ENCODE measurements at regions not wholly inside any gene's neighbourhood (a gene's known extent, or its start where the extent isn't known, plus 50 kb on each side); places are given as distances from the start of the nearest gene placed in this dataset.

- H3K36me3 Mint-ChIP-seq (ENCODE audit: low read depth) = no peaks in the 10 kb centered on the region
- no peak for DNase-seq
- intact Hi-C loops (cut with micrococcal nuclease) = no loop called here
- H3K4me1 Mint-ChIP-seq = no peaks in the 10 kb centered on the region
- no peaks in the 10 kb centered on the region for H3K9me3 Mint-ChIP-seq
- peaks cover 3% of the 10 kb centered on the region for H3K27me3 Mint-ChIP-seq
- H3K27ac Mint-ChIP-seq = no peak overlapping the region
- H3K4me3 Mint-ChIP-seq = no peak overlapping the region
Measured at GRCh38 chr5:6176102-6176693, 202.1 kb downstream of the MED10 start.

- H3K27ac Mint-ChIP-seq = no peak overlapping the region
- H3K4me1 Mint-ChIP-seq = no peaks in the 10 kb centered on the region
- no peak for DNase-seq
- no peak overlapping the region for H3K4me3 Mint-ChIP-seq
- peaks cover 4% of the 10 kb centered on the region for H3K27me3 Mint-ChIP-seq
- no peaks in the 10 kb centered on the region for H3K9me3 Mint-ChIP-seq
- no peaks in the 10 kb centered on the region for H3K36me3 Mint-ChIP-seq (ENCODE audit: low read depth)
- intact Hi-C loops (cut with micrococcal nuclease) = no loop called here
Measured at GRCh38 chr5:6175172-6175854, 203.0 kb downstream of the MED10 start.

- Mint-ChIP-seq H3K27ac (no peak overlapping the region), H3K9me3 (no peaks in the 10 kb centered on the region), H3K4me1 (no peaks in the 10 kb centered on the region), H3K36me3 (ENCODE audit: low read depth) (no peaks in the 10 kb centered on the region), H3K4me3 (no peak overlapping the region), H3K27me3 (peaks cover 9% of the 10 kb centered on the region)
- intact Hi-C loops (cut with micrococcal nuclease) = no loop called here
- no peak for DNase-seq
Measured at GRCh38 chr5:6169660-6170059, 208.7 kb downstream of the MED10 start.

- Mint-ChIP-seq H3K27ac (no peak overlapping the region), H3K4me3 (no peak overlapping the region), H3K27me3 (peaks cover 8% of the 10 kb centered on the region), H3K9me3 (no peaks in the 10 kb centered on the region), H3K36me3 (ENCODE audit: low read depth) (no peaks in the 10 kb centered on the region), H3K4me1 (no peaks in the 10 kb centered on the region)
- intact Hi-C loops (cut with micrococcal nuclease) = no loop called here
- no peak for DNase-seq
Measured at GRCh38 chr5:6166698-6167394, 211.5 kb downstream of the MED10 start.

- intact Hi-C loops (cut with micrococcal nuclease) = no loop called here
- no peak for DNase-seq
- Mint-ChIP-seq H3K36me3 (ENCODE audit: low read depth) (no peaks in the 10 kb centered on the region), H3K27ac (no peak overlapping the region), H3K4me1 (no peaks in the 10 kb centered on the region), H3K27me3 (peaks cover 2% of the 10 kb centered on the region), H3K9me3 (no peaks in the 10 kb centered on the region), H3K4me3 (no peak overlapping the region)
Measured at GRCh38 chr5:6163913-6164312, 214.4 kb downstream of the MED10 start.

- Mint-ChIP-seq H3K27me3 (peaks cover 2% of the 10 kb centered on the region), H3K4me3 (no peak overlapping the region)
Measured at GRCh38 chr5:6162175-6162574, 216.2 kb downstream of the MED10 start.

GRCh38 chr5:6161257-6161656 is 217.1 kb downstream of the MED10 start:
- DNase-seq = peak; percentile 20
- no peaks in the 10 kb centered on the region for H3K9me3 Mint-ChIP-seq
- H3K4me3 Mint-ChIP-seq = no peak overlapping the region
- intact Hi-C loops (cut with micrococcal nuclease) = no loop called here
- no peaks in the 10 kb centered on the region for H3K36me3 Mint-ChIP-seq (ENCODE audit: low read depth)
- H3K27me3 Mint-ChIP-seq = peaks cover 2% of the 10 kb centered on the region
- H3K27ac Mint-ChIP-seq = no peak overlapping the region
- no peaks in the 10 kb centered on the region for H3K4me1 Mint-ChIP-seq

More at GRCh38 chr5:6162175-6162574, 216.2 kb downstream of the MED10 start:
- peak; percentile 32 for DNase-seq
- Mint-ChIP-seq H3K27ac (no peak overlapping the region), H3K9me3 (no peaks in the 10 kb centered on the region), H3K36me3 (ENCODE audit: low read depth) (no peaks in the 10 kb centered on the region), H3K4me1 (no peaks in the 10 kb centered on the region)
- intact Hi-C loops (cut with micrococcal nuclease) = no loop called here

GRCh38 chr5:6159832-6160430 is 218.4 kb downstream of the MED10 start:
- Mint-ChIP-seq H3K4me3 (no peak overlapping the region), H3K9me3 (no peaks in the 10 kb centered on the region), H3K27me3 (peaks cover 2% of the 10 kb centered on the region), H3K4me1 (no peaks in the 10 kb centered on the region), H3K27ac (no peak overlapping the region), H3K36me3 (ENCODE audit: low read depth) (no peaks in the 10 kb centered on the region)
- DNase-seq = peak; percentile 32
- intact Hi-C loops (cut with micrococcal nuclease) = no loop called here

GRCh38 chr5:6158974-6159831 is 219.1 kb downstream of the MED10 start:
- Mint-ChIP-seq H3K27ac (no peak overlapping the region), H3K4me3 (no peak overlapping the region), H3K9me3 (no peaks in the 10 kb centered on the region), H3K36me3 (ENCODE audit: low read depth) (no peaks in the 10 kb centered on the region), H3K27me3 (no peaks in the 10 kb centered on the region), H3K4me1 (no peaks in the 10 kb centered on the region)
- intact Hi-C loops (cut with micrococcal nuclease) = no loop called here
- DNase-seq = peak; percentile 18

- H3K9me3 Mint-ChIP-seq = no peaks in the 10 kb centered on the region
- H3K4me3 Mint-ChIP-seq = no peak overlapping the region
- intact Hi-C loops (cut with micrococcal nuclease) = no loop called here
- no peaks in the 10 kb centered on the region for H3K36me3 Mint-ChIP-seq (ENCODE audit: low read depth)
- no peaks in the 10 kb centered on the region for H3K4me1 Mint-ChIP-seq
- DNase-seq = no peak
- no peak overlapping the region for H3K27ac Mint-ChIP-seq
- no peaks in the 10 kb centered on the region for H3K27me3 Mint-ChIP-seq
Measured at GRCh38 chr5:6154216-6154615, 224.1 kb downstream of the MED10 start.

GRCh38 chr5:6146271-6146670 is 232.1 kb downstream of the MED10 start:
- no peak overlapping the region for H3K4me3 Mint-ChIP-seq
- H3K9me3 Mint-ChIP-seq = no peaks in the 10 kb centered on the region

GRCh38 chr5:6145616-6146237 is 232.6 kb downstream of the MED10 start:
- DNase-seq = no peak
- H3K27ac Mint-ChIP-seq = no peak overlapping the region
- intact Hi-C loops (cut with micrococcal nuclease) = no loop called here

More at GRCh38 chr5:6146271-6146670, 232.1 kb downstream of the MED10 start:
- H3K36me3 Mint-ChIP-seq (ENCODE audit: low read depth) = no peaks in the 10 kb centered on the region
- no peak overlapping the region for H3K27ac Mint-ChIP-seq
- peaks cover 2% of the 10 kb centered on the region for H3K27me3 Mint-ChIP-seq
- DNase-seq = no peak
- intact Hi-C loops (cut with micrococcal nuclease) = no loop called here
- no peaks in the 10 kb centered on the region for H3K4me1 Mint-ChIP-seq

GRCh38 chr5:6143523-6143922 is 234.8 kb downstream of the MED10 start:
- no peak overlapping the region for H3K4me3 Mint-ChIP-seq
- intact Hi-C loops (cut with micrococcal nuclease) = no loop called here
- no peak for DNase-seq
- no peaks in the 10 kb centered on the region for H3K9me3 Mint-ChIP-seq
- no peaks in the 10 kb centered on the region for H3K4me1 Mint-ChIP-seq
- peaks cover 3% of the 10 kb centered on the region for H3K27me3 Mint-ChIP-seq
- H3K36me3 Mint-ChIP-seq (ENCODE audit: low read depth) = no peaks in the 10 kb centered on the region
- H3K27ac Mint-ChIP-seq = no peak overlapping the region

More at GRCh38 chr5:6145616-6146237, 232.6 kb downstream of the MED10 start:
- H3K36me3 Mint-ChIP-seq (ENCODE audit: low read depth) = no peaks in the 10 kb centered on the region
- H3K27me3 Mint-ChIP-seq = peaks cover 2% of the 10 kb centered on the region
- H3K4me3 Mint-ChIP-seq = no peak overlapping the region
- H3K4me1 Mint-ChIP-seq = no peaks in the 10 kb centered on the region
- H3K9me3 Mint-ChIP-seq = no peaks in the 10 kb centered on the region
